Mucosa of stomach (tissue), 1 donor: ENCODE measurements at regions not wholly inside any gene's neighbourhood (a gene's known extent, or its start where the extent isn't known, plus 50 kb on each side); places are given as distances from the start of the nearest gene placed in this dataset.

Experiments used
- H3K27me3 ChIP-seq: one replicate; pipeline ENCODE4 v1.7.0; 2013; ENCODE audit warnings: mild to moderate bottlenecking, low read length; ENCODE audit not compliant: control insufficient read depth, insufficient read depth
- H3K36me3 ChIP-seq: one replicate; pipeline ENCODE4 v1.7.0; 2013; ENCODE audit warnings: low read length; ENCODE audit not compliant: control insufficient read depth, insufficient read depth
- H3K4me1 ChIP-seq: one replicate; pipeline ENCODE4 v1.7.0; 2013; ENCODE audit warnings: mild to moderate bottlenecking, low read length; ENCODE audit not compliant: control insufficient read depth, insufficient read depth
- H3K4me3 ChIP-seq: one replicate; pipeline ENCODE4 v1.7.0; 2013; ENCODE audit warnings: low read length
- H3K9ac ChIP-seq: one replicate; pipeline ENCODE4 v1.7.0; 2013; ENCODE audit warnings: mild to moderate bottlenecking, low read length, moderate library complexity
- H3K9me3 ChIP-seq: one replicate; pipeline ENCODE4 v1.7.0; 2013; ENCODE audit warnings: mild to moderate bottlenecking, low read length, moderate library complexity; ENCODE audit not compliant: control insufficient read depth
- donor health status: Pancreatic carcinoma.

DNA sequence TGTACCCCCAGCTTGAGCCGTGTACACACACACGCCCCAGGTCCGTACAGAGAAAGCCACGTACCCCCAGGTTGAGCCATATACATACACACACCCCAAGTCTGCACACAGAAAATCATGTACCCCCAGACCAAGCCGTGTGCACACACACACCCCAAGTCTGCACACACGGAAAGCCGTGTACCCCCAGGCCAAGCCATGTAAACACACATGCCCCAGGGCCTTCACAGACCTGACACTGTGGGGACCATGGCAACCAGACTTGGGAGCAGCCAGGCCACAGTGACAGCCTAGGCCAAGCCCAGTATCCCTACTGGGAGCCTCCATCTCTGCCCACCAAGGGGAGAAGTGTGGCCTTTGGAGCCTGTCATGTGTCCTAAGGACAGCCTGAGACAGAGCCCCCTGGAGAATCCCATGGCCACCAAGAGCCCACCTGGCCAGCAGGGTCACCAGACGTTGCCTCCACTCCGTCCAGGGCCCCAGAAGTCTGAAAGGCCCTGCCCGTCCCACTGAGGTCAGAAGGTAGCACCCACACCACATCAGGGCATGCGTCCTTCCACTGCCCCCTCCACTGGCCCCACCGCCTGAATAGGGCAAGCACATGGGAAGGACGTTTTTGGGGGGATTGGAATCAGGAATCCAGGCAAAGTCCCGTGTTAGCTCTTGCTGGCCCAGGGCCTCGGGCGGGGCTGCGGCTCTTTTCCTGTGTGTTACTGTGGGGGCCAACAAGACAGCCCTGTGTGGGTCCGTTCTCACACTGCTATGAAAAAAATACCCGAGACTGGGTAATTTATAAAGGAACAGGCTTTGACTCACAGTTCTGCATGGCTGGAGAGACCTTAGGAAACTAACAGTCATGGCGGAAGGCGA lies 636.7 kb downstream of the TBC1D22A start:
- Histone ChIP-seq H3K4me1 (no peaks in the 10 kb centered on the region), H3K27me3 (no peaks in the 10 kb centered on the region), H3K9me3 (no peaks in the 10 kb centered on the region), H3K36me3 (no peaks in the 10 kb centered on the region), H3K4me3 (no peak overlapping the region), H3K9ac (no peak overlapping the region)

DNA sequence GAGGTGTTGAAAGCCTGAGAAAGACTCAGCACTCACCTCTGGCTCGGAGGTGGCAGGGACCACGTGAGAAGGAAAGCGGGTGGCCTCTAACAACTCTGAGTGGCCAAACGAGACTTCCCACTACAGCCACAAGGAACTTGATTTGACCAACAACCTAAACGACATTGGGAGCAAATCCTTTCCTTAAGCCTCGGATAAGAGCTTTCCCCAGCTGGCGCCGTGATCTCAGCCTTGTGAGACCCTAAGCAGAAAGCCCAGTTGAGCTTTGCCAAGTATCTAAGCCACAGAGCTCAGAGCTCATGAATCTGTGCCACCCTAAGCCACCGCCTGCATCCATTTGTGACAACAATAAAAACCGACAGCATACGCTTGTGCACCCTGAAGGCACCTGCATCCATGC lies 636.0 kb downstream of the TBC1D22A start:
- Histone ChIP-seq H3K36me3 (no peaks in the 10 kb centered on the region), H3K9ac (no peak overlapping the region), H3K9me3 (no peaks in the 10 kb centered on the region), H3K4me1 (no peaks in the 10 kb centered on the region), H3K4me3 (no peak overlapping the region), H3K27me3 (no peaks in the 10 kb centered on the region)

DNA sequence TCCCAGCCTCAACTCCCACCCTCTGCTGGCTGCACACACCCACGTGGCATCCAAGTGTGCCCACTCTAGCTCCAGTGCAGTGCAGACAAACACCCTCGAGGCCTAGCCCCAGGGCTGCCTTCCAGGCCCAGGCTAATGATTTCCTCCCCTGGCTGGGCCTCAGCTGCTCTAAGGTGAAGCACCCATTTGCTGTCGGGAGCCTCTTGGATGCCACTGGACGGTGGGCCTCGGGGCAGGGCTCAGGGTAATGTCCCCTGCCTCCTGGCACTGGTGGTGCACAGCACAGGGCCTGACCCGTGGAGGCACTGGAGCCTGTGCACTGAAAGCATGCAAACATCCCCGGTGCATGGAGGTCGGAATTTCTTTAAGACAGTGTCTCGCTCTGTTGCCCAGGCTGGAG lies 635.2 kb downstream of the TBC1D22A start:
- Histone ChIP-seq H3K4me1 (no peaks in the 10 kb centered on the region), H3K27me3 (no peaks in the 10 kb centered on the region), H3K4me3 (no peak overlapping the region), H3K36me3 (no peaks in the 10 kb centered on the region), H3K9me3 (no peaks in the 10 kb centered on the region), H3K9ac (no peak overlapping the region)

DNA sequence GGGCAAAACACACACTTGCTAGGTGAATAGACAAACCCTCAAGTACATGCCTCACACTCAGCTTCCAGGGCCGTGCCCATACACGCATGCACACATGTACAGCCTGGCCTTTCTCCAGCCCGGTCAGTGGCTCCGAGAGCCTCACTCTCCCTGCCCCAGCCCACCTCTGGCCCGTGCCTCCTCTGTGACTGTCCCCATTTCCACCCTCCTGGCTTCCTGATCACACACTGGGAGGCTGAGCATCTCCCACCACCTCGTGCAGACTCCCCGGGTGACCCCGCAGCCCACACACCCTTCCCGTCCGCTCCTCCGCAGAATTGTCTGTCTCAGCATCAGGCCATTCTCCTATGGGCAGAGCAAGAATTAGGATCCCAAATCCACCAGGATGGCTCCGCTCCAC lies 634.1 kb downstream of the TBC1D22A start:
- Histone ChIP-seq H3K4me1 (no peaks in the 10 kb centered on the region), H3K9ac (no peak overlapping the region), H3K36me3 (no peaks in the 10 kb centered on the region), H3K9me3 (no peaks in the 10 kb centered on the region), H3K27me3 (no peaks in the 10 kb centered on the region), H3K4me3 (no peak overlapping the region)

DNA sequence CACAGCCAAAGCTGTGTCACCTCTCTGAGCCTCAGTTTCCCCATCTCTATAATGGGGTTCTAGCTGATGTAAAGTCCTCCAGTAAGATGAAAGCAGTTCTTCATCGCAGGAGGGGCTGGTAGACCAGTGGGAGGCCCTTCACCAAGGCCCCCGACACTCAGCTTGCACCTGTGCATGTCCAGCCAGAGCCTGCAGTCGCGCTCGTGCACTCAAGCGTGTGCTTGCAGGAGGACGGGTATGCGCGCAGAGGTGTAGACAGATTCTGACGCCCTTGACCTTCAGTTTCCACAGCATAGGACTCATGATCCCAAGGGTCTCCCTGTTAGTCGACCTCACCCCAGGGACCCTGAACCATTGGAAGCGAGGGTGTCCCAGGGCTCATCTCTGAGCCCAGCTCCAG lies 633.7 kb downstream of the TBC1D22A start:
- H3K4me1 ChIP-seq = no peaks in the 10 kb centered on the region
- H3K9me3 ChIP-seq = no peaks in the 10 kb centered on the region
- no peak overlapping the region for H3K9ac ChIP-seq
- H3K36me3 ChIP-seq = no peaks in the 10 kb centered on the region
- H3K4me3 ChIP-seq = no peak overlapping the region
- H3K27me3 ChIP-seq = no peaks in the 10 kb centered on the region

DNA sequence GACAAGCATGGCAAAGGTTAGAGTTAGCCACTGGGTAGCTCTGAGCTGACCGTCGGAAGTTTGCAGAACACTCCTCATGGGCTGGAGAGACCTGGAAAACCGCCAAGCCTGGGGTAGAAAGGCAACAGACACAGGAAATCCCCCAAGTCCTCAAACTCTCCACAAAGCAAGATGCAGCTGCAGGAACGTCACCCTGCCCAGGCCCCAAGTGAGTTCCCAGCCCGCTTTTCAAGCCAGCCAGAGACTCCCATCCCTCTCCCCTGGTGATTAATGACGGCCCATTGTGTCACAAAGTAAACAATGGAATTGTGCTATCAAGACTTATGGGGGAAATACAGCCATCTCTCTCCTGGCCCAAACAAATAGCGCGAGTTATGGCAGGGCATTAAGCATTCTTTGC lies 633.0 kb downstream of the TBC1D22A start:
- H3K9ac ChIP-seq = no peak overlapping the region
- no peak overlapping the region for H3K4me3 ChIP-seq
- no peaks in the 10 kb centered on the region for H3K36me3 ChIP-seq
- H3K9me3 ChIP-seq = no peaks in the 10 kb centered on the region
- H3K27me3 ChIP-seq = no peaks in the 10 kb centered on the region
- H3K4me1 ChIP-seq = no peaks in the 10 kb centered on the region

DNA sequence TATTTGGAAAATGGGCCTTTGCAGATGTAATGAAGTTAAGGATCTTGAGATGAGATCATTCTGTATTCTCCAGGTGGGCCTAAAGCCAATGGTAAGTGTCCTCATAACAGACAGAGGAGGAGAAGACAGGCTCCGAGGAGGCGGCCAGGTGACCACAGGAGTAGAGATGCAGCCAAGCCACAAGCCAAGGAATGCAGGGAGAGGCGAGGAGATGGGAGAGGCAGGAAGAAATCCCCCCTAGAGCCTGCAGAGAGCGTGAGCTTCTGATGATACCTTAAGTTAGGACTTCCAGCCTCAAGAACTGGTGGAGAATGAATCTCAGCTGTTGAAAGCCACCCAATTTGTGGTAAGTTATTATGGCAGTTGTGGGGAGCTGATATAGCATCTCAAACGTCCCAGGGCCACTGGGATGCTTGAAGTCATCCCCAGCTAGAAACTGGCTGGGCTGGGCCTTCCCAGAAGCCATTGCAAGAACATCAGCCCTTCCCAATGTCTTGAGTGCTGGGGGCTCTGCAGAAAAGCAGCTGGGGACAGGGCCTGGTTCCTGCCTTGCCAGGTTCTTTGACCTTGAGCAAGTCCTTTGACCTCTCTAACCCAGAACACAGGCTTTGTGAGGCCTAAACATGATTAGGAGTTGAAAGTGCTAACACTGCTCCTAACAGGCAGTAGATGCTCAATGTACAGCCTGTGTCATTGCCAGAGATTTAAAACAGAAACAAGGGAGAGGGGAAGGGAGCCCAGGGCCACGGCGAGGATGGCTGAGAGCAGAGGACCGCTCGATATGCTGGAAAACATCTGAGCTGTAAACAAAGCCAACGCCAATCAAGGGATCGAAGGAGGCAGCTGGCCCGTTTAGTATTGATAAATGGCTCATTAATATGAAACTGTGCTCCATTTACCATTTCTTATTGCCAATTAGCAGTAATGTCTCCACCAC lies 632.3 kb downstream of the TBC1D22A start:
- Histone ChIP-seq H3K9ac (no peak overlapping the region), H3K27me3 (no peaks in the 10 kb centered on the region), H3K4me1 (no peaks in the 10 kb centered on the region), H3K9me3 (no peaks in the 10 kb centered on the region), H3K36me3 (no peaks in the 10 kb centered on the region), H3K4me3 (no peak overlapping the region)

DNA sequence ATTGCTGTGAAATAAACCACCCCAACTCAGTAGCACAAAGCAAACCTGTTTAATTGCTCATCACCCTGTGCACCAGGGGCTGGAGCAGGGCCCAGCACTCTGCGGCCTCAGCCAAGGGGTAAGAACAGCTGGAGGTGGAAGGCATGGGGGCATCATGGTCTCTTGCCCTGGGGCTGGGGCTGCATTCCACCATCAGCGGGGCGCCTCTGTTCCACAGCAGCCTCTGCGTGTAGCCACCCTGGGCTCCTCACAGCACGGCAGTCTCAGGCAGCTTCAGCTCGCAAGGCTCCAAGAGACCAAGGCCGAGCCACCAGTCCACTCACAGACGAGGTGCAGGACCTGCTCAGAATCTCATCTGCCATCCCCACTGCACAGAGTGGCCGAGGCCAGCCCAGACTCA lies 630.7 kb downstream of the TBC1D22A start:
- H3K9ac ChIP-seq = no peak overlapping the region
- no peaks in the 10 kb centered on the region for H3K9me3 ChIP-seq
- H3K4me3 ChIP-seq = no peak overlapping the region
- H3K4me1 ChIP-seq = no peaks in the 10 kb centered on the region
- no peaks in the 10 kb centered on the region for H3K27me3 ChIP-seq
- no peaks in the 10 kb centered on the region for H3K36me3 ChIP-seq

DNA sequence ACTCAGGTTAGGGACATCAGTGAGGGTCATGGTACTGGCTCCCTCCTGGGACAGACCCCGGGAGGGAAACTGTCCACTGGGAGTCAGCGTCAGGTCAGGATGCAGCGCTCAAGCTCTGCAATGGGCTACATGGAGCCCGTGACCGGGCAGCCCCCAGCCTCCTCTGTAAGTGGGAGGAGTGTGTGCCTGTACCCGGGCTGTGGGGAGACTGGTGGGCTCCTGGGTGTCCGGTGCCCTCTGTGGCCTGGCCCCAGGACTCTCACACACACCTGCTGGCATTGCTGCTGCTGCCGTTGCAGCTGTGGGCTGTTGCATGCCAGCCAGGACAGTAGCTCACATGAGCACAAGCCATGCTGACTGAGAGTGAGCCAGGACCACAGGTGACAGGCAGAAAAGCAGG lies 630.3 kb downstream of the TBC1D22A start:
- Histone ChIP-seq H3K4me3 (no peak overlapping the region), H3K9me3 (no peaks in the 10 kb centered on the region), H3K27me3 (no peaks in the 10 kb centered on the region), H3K36me3 (no peaks in the 10 kb centered on the region), H3K4me1 (no peaks in the 10 kb centered on the region), H3K9ac (no peak overlapping the region)

DNA sequence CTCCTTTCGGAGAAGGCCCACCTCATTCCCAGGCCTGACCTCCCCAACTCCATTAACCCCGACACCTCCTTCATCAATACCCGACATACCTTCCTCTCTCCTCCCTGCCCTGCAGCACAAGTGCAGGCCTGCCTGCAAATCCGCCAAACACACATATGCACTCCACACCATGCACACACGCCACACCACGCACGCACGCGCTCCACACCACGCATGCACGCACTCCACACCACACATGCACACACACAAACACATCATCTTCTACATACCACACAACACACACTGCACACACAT lies 629.6 kb downstream of the TBC1D22A start:
- Histone ChIP-seq H3K4me1 (no peaks in the 10 kb centered on the region), H3K9me3 (no peaks in the 10 kb centered on the region), H3K9ac (no peak overlapping the region), H3K27me3 (no peaks in the 10 kb centered on the region), H3K4me3 (no peak overlapping the region), H3K36me3 (no peaks in the 10 kb centered on the region)

DNA sequence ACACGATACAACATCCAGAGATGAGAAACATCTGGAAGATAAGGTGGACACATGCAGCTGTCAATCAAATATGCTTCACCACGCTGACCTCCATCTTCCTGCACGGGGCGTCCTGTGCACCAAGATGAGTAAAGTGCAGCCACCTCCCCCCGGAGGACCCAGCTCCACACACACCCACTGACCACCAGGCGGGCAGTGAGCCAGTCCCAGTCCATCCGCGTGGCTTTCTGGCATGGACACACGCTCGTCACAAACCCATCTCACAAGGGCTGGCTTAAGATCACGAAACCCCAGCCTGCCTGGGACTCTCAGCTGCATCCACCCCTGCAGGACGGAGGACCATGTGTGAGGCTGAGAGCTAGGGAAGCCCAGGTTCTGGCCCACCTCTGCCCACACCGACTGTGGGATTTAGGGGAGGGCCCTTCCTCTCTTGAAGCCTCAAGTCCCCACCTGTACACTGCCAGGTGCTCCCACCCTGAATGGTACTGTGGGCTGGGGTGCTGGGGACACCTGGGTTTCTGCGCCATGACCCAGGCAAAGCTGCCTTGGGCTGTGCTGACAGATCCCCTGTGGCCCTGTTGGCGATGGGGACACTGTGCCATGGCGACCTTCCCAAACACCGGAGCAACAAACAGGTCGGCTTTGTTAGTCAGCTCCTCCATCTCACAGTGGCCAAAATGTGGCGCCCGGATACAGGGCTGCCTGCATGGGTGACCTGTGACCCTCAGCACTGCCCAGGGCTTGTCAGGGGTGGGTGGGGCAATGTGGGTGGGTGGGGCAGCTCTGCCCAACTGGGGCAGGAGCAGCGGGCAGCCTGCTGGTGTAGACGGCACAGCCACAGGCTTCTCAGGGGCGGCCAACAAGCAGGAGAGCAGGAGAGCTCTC lies 629.0 kb downstream of the TBC1D22A start:
- H3K4me1 ChIP-seq = no peaks in the 10 kb centered on the region
- no peaks in the 10 kb centered on the region for H3K27me3 ChIP-seq

More for the DNA sequence above, 629.0 kb downstream of the TBC1D22A start:
- H3K9me3 ChIP-seq = no peaks in the 10 kb centered on the region
- H3K4me3 ChIP-seq = no peak overlapping the region
- no peaks in the 10 kb centered on the region for H3K36me3 ChIP-seq
- H3K9ac ChIP-seq = no peak overlapping the region
